ENCODE measurements at regions not wholly inside any gene's neighbourhood (a gene's known extent, or its start where the extent isn't known, plus 50 kb on each side); places are given as distances from the start of the nearest gene placed in this dataset.

DNA sequence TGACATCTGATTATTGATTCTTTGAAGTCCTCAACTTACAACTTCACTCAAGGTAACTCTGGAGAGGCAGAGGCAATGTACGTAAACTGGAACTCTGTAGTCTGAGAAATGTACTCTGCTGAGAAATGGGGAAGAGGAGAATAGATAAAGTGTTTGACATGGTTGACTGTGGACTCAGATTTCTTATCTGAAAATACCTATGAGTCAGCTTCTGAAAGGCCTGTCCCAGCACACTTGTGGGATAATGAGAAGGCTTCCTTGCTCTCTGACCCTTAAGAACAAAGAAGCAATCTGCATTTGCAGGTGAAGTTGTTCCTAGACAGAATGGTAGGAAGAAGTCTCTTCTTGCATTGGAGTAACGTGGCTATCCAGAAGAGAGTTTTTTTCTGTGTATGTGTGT lies 1573.5 kb downstream of the BRINP3 start:
- Histone ChIP-seq H3K4me1 (no peaks in the 10 kb centered on the region), H3K27me3 (no peaks in the 10 kb centered on the region), H3K27ac (no peak overlapping the region), H3K4me3 (no peak overlapping the region), H3K36me3 (no peaks in the 10 kb centered on the region), H3K9me3 (no peaks in the 10 kb centered on the region)
- DNase-seq: no peak
- intact Hi-C loops (cut with DNase I): no loop called here
- 45 to 73% methylated on average over 2 of the region's 2 CpGs for WGBS, 2 donors
- TF ChIP-seq, protein P1, sequence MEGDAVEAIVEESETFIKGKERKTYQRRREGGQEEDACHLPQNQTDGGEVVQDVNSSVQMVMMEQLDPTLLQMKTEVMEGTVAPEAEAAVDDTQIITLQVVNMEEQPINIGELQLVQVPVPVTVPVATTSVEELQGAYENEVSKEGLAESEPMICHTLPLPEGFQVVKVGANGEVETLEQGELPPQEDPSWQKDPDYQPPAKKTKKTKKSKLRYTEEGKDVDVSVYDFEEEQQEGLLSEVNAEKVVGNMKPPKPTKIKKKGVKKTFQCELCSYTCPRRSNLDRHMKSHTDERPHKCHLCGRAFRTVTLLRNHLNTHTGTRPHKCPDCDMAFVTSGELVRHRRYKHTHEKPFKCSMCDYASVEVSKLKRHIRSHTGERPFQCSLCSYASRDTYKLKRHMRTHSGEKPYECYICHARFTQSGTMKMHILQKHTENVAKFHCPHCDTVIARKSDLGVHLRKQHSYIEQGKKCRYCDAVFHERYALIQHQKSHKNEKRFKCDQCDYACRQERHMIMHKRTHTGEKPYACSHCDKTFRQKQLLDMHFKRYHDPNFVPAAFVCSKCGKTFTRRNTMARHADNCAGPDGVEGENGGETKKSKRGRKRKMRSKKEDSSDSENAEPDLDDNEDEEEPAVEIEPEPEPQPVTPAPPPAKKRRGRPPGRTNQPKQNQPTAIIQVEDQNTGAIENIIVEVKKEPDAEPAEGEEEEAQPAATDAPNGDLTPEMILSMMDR (IDR thresholded peaks at IDR 0.05): no peak
- TF ChIP-seq POLR2AphosphoS5 (IDR thresholded peaks at IDR 0.05) (no peak), EP300 (IDR thresholded peaks at IDR 0.05) (no peak), POLR2A (IDR thresholded peaks at IDR 0.05) (no peak)

DNA sequence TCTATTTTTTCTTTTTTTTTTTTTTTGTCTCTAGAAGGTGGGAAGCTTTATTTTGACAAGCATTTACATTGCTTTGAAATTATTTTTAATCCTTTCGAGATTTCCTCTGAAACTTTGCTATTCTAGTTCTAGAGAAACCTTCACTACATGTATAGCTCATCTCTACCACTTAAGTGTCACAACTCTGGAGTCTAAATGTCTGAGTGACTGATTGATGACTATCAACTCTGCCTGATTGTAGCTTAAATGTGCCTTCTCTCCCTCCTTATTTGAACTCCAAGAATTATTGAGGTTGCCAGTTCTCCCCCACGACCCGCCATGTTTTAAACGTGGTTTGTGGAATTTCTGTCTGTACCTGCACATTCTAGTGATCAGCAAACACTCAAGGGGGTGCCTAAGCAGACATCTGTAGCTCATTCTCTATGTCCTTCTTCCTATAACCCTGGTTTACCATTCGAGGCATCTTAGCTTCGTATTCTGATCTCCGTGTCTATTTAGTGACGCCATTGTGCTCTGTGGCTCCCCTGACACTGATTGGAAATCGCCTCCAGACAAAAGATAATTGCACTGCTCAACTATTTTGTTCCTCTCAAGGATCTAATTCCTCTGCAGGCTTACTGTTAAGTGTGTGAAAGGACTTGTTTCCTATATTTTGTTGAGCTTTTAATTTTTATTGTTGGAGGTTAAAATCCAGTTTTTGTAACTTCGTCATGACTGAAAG lies 1570.6 kb downstream of the BRINP3 start:
- intact Hi-C loops (cut with DNase I): no loop called here

DNA sequence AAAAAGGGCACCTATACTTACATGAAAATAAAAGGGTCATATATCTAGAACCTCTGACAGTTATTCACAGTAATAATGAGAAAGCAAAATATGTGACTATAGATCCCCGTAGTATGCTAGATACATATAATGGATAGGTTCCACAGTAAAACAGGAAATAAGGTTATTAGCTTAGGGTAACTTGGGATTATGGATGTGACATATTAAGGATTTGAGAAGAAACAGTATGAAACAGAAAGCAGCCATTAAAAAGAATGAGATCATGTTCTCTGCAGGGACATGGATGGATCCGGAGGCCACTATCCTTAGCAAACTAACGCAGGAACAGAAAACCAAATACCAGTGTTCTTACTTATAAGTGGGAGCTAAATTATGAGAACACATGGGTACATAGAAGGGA lies 1547.3 kb downstream of the BRINP3 start:
- H3K9me3 ChIP-seq: no peaks in the 10 kb centered on the region
- intact Hi-C loops (cut with DNase I): no loop called here
- WGBS, 2 donors: 83 to 91% methylated on average over 3 of the region's 3 CpGs
- H3K36me3 ChIP-seq: no peaks in the 10 kb centered on the region
- no peak overlapping the region for H3K27ac ChIP-seq
- no peaks in the 10 kb centered on the region for H3K27me3 ChIP-seq
- DNase-seq: no peak
- H3K4me3 ChIP-seq: no peak overlapping the region
- no peak for TF ChIP-seq POLR2AphosphoS5 (IDR thresholded peaks at IDR 0.05)
- no peak for TF ChIP-seq POLR2A (IDR thresholded peaks at IDR 0.05)
- TF ChIP-seq, protein P1 (IDR thresholded peaks at IDR 0.05): no peak
- TF ChIP-seq EP300 (IDR thresholded peaks at IDR 0.05): no peak
- H3K4me1 ChIP-seq: no peaks in the 10 kb centered on the region

More for the DNA sequence above, 1570.6 kb downstream of the BRINP3 start:
- TF ChIP-seq POLR2AphosphoS5 (IDR thresholded peaks at IDR 0.05) (no peak), POLR2A (IDR thresholded peaks at IDR 0.05) (no peak), EP300 (IDR thresholded peaks at IDR 0.05) (no peak)
- TF ChIP-seq, protein P1 (IDR thresholded peaks at IDR 0.05): no peak
- no peaks in the 10 kb centered on the region for H3K9me3 ChIP-seq
- no peak for DNase-seq
- H3K4me1 ChIP-seq: no peaks in the 10 kb centered on the region
- H3K36me3 ChIP-seq: no peaks in the 10 kb centered on the region
- no peak overlapping the region for H3K4me3 ChIP-seq
- H3K27me3 ChIP-seq: no peaks in the 10 kb centered on the region
- WGBS, 2 donors: 86% methylated on average over 10 of the region's 10 CpGs
- H3K27ac ChIP-seq: no peak overlapping the region

DNA sequence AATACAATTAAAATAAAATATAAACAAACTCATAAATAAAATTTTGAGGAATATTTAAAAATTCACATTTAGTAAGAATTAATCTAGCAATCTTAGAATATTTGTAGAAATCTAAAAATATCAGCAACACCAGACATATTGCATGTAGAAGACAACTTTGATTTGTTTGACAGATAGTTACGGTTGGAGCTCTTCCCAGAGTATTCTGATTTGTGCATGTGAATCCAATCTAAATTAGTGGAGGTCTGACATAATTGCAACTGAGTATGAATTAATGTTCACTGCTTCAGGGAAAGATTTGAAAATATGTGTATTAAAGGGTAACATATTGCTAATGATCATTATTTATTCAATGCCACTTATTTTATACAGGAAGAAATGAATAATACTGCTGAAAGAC lies 1546.2 kb downstream of the BRINP3 start:
- no peak for TF ChIP-seq EP300 (IDR thresholded peaks at IDR 0.05)
- TF ChIP-seq, protein P1 (IDR thresholded peaks at IDR 0.05): no peak
- TF ChIP-seq POLR2AphosphoS5 (IDR thresholded peaks at IDR 0.05): no peak
- TF ChIP-seq POLR2A (IDR thresholded peaks at IDR 0.05): no peak
- no peak for DNase-seq
- H3K4me1 ChIP-seq: no peaks in the 10 kb centered on the region
- no peaks in the 10 kb centered on the region for H3K36me3 ChIP-seq
- H3K27ac ChIP-seq: no peak overlapping the region
- no peaks in the 10 kb centered on the region for H3K9me3 ChIP-seq
- H3K27me3 ChIP-seq: no peaks in the 10 kb centered on the region
- WGBS, 2 donors: 78 to 92% methylated on average over 1 of the region's 1 CpG
- intact Hi-C loops (cut with DNase I): no loop called here
- H3K4me3 ChIP-seq: no peak overlapping the region

Measured in sigmoid colon (tissue), 6 donors.